ENCODE measurements at regions not wholly inside any gene's neighbourhood (a gene's known extent, or its start where the extent isn't known, plus 50 kb on each side); places are given as distances from the start of the nearest gene placed in this dataset.

GRCh38 chr15:61521953-61522352, 292.9 kb upstream of the RORA start:
- Histone ChIP-seq H2AK5ac (ENCODE audit: insufficient read length, low read length) (no peak overlapping the region), H3K9ac (ENCODE audit: extremely low read depth, insufficient read length, low read length) (no peak overlapping the region), H2BK15ac (ENCODE audit: low read depth, low read length) (no peak overlapping the region), H4K8ac (replicated peaks; ENCODE audit: insufficient read length, low read depth, low read length) (no peak overlapping the region), H3K4ac (ENCODE audit: low read depth, low read length) (no peak overlapping the region), H3K4me1 (ENCODE audit: insufficient read depth, low read length) (peaks cover 4% of the 10 kb centered on the region; the same call in 1 of the 2 replicates), H3K14ac (ENCODE audit: insufficient read depth, low read length) (no peak overlapping the region), H3K27ac (ENCODE audit: insufficient read length, low read depth, low read length) (no peak overlapping the region), H3K9me3 (ENCODE audit: control insufficient read depth, low read depth, low read length) (no peaks in the 10 kb centered on the region), H3T11ph (ENCODE audit: low read length) (no peak overlapping the region), H3K79me2 (ENCODE audit: insufficient read depth, low read length) (no peaks in the 10 kb centered on the region), H2BK20ac (ENCODE audit: low read depth, low read length, poor library complexity, severe bottlenecking) (no peak overlapping the region), H2AFZ (ENCODE audit: low read length) (no peak overlapping the region), H4K20me1 (ENCODE audit: control insufficient read depth, insufficient read depth, insufficient read length) (no peaks in the 10 kb centered on the region), H3K23ac (ENCODE audit: insufficient read length, low read depth, low read length) (no peak overlapping the region), H3K18ac (ENCODE audit: insufficient read length, low read depth, low read length) (no peak overlapping the region), H3K56ac (ENCODE audit: insufficient read length, low read depth, low read length) (no peak overlapping the region), H3K27me3 (ENCODE audit: insufficient read depth, low read length) (no peaks in the 10 kb centered on the region), H4K5ac (ENCODE audit: insufficient read length, low read depth, low read length) (no peak overlapping the region), H3K23me2 (ENCODE audit: insufficient read length, low read depth, low read length, poor library complexity, severe bottlenecking) (no peaks in the 10 kb centered on the region), H2BK12ac (ENCODE audit: insufficient read length, low read depth, low read length) (no peak overlapping the region), H2BK5ac (ENCODE audit: insufficient read length, low read length) (no peak overlapping the region), H3K79me1 (ENCODE audit: insufficient read depth, low read depth, low read length, poor library complexity, severe bottlenecking) (no peaks in the 10 kb centered on the region), H3K4me2 (ENCODE audit: insufficient read depth, insufficient read length, low read length) (no peak overlapping the region), H2BK120ac (ENCODE audit: low read depth, low read length, poor library complexity, severe bottlenecking) (no peak overlapping the region), H4K91ac (ENCODE audit: insufficient read length, low read depth, low read length) (no peak overlapping the region)
- Mint-ChIP-seq H3K27ac (no peak overlapping the region), H3K9me3 (no peaks in the 10 kb centered on the region), H3K36me3 (ENCODE audit: insufficient read depth in 1 of 3, low read depth in 3 of 3) (no peaks in the 10 kb centered on the region), H3K4me1 (peaks cover 12 to 15% of the 10 kb centered on the region in 2 experiments), H3K4me3 (no peak overlapping the region), H3K27me3 (ENCODE audit: low read depth) (no peaks in the 10 kb centered on the region; the same call in 1 of the 2 replicates)
- no peak for TF ChIP-seq CTCF (conservative IDR thresholded peaks at IDR 0.05)
- WGBS (ENCODE audit: extremely low coverage, insufficient read length, low lambda C conversion rate): no CpG with 5 or more reads among the region's 3 CpGs
- DNase-seq: no peak
